ENCODE measurements at regions not wholly inside any gene's neighbourhood (a gene's known extent, or its start where the extent isn't known, plus 50 kb on each side); places are given as distances from the start of the nearest gene placed in this dataset.

GRCh38 chr9:89937051-89937450, 332.2 kb downstream of the GADD45G start:
- Histone ChIP-seq H3K4me3 (ENCODE audit: low read depth, low read length) (no peak overlapping the region), H3K9me3 (ENCODE audit: control insufficient read depth, insufficient read depth, low read length) (no peaks in the 10 kb centered on the region; the same call in 1 of the 2 replicates), H3K27ac (ENCODE audit: low read depth, low read length) (no peak overlapping the region), H3K27me3 (ENCODE audit: control insufficient read depth, insufficient read depth, low read length) (peaks cover 6% of the 10 kb centered on the region)
- TF ChIP-seq, protein P1, sequence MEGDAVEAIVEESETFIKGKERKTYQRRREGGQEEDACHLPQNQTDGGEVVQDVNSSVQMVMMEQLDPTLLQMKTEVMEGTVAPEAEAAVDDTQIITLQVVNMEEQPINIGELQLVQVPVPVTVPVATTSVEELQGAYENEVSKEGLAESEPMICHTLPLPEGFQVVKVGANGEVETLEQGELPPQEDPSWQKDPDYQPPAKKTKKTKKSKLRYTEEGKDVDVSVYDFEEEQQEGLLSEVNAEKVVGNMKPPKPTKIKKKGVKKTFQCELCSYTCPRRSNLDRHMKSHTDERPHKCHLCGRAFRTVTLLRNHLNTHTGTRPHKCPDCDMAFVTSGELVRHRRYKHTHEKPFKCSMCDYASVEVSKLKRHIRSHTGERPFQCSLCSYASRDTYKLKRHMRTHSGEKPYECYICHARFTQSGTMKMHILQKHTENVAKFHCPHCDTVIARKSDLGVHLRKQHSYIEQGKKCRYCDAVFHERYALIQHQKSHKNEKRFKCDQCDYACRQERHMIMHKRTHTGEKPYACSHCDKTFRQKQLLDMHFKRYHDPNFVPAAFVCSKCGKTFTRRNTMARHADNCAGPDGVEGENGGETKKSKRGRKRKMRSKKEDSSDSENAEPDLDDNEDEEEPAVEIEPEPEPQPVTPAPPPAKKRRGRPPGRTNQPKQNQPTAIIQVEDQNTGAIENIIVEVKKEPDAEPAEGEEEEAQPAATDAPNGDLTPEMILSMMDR (IDR thresholded peaks at IDR 0.05; ENCODE audit: low read depth, low read length): no peak
- ChIA-PET POLR2A (no interaction called here), CTCF (no interaction called here)
- DNase-seq (ENCODE audit: low read depth, low spot score): no peak

DNA sequence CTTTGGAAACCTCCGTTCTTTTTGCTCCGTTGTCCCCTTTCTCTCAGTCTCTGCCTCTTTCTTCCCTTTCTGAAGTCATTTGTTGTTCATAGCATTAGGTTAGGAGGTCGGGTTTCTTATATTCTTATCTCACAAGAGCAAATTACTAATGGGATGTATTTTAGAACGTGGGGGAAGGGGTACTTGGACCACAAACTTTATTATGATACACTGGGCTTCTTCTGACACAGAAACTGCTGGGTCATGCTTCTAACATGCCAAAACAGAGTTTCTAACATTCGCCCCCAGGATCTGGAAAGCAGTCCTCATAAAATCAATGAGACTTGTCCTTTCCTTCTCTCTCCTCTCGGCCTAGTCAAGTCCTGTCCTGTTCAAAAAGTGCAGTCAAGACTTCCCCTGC, 334.4 kb downstream of the GADD45G start:
- POLR2A ChIA-PET: no interaction called here
- TF ChIP-seq, protein P1 (IDR thresholded peaks at IDR 0.05; ENCODE audit: low read depth, low read length): no peak
- Histone ChIP-seq H3K27ac (ENCODE audit: low read depth, low read length) (no peak overlapping the region), H3K4me3 (ENCODE audit: low read depth, low read length) (no peak overlapping the region), H3K9me3 (ENCODE audit: control insufficient read depth, insufficient read depth, low read length) (no peaks in the 10 kb centered on the region; the same call in 1 of the 2 replicates), H3K27me3 (ENCODE audit: control insufficient read depth, insufficient read depth, low read length) (peaks cover 9% of the 10 kb centered on the region)
- CTCF ChIA-PET: no interaction called here
- DNase-seq (ENCODE audit: low read depth, low spot score): no peak

- H3K4me3 ChIP-seq (ENCODE audit: low read depth, low read length): no peak overlapping the region
- ChIA-PET POLR2A (no interaction called here), CTCF (no interaction called here)
- H3K9me3 ChIP-seq (ENCODE audit: control insufficient read depth, insufficient read depth, low read length): no peaks in the 10 kb centered on the region; the same call in 1 of the 2 replicates
- H3K27me3 ChIP-seq (ENCODE audit: control insufficient read depth, insufficient read depth, low read length): peaks cover 12% of the 10 kb centered on the region
- TF ChIP-seq, protein P1 (IDR thresholded peaks at IDR 0.05; ENCODE audit: low read depth, low read length): no peak
- H3K27ac ChIP-seq (ENCODE audit: low read depth, low read length): no peak overlapping the region
- no peak for DNase-seq (ENCODE audit: low read depth, low spot score)
These were observed 334.9 kb downstream of the GADD45G start for GRCh38 chr9:89939626-89940292.

DNA sequence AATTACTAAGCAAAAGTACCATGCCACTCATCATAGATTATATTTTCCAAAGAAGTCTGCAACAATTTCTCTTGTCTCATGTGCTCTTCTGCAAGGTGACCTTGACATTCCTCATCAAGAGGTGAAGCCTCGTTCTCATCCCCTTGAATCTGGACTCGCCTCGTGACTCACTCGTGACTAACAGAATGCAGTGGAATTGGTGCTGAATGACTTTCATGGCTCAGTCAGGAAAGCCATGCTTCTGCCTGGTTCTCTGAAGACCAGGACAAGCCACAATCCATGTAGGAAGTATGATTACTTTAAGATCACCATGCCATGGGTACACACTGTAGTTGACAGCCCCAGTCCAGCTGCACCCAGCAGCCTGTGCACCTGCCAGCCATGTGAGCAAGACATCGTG, 335.8 kb downstream of the GADD45G start:
- Histone ChIP-seq H3K27ac (ENCODE audit: low read depth, low read length) (no peak overlapping the region), H3K9me3 (ENCODE audit: control insufficient read depth, insufficient read depth, low read length) (no peaks in the 10 kb centered on the region; the same call in 1 of the 2 replicates), H3K4me3 (ENCODE audit: low read depth, low read length) (no peak overlapping the region), H3K27me3 (ENCODE audit: control insufficient read depth, insufficient read depth, low read length) (peaks cover 12% of the 10 kb centered on the region)
- ChIA-PET CTCF (no interaction called here), POLR2A (no interaction called here)
- DNase-seq (ENCODE audit: low read depth, low spot score): no peak
- TF ChIP-seq, protein P1 (IDR thresholded peaks at IDR 0.05; ENCODE audit: low read depth, low read length): no peak

- TF ChIP-seq, protein P1 (IDR thresholded peaks at IDR 0.05; ENCODE audit: low read depth, low read length): no peak
- H3K9me3 ChIP-seq (ENCODE audit: control insufficient read depth, insufficient read depth, low read length): no peaks in the 10 kb centered on the region; the same call in 1 of the 2 replicates
- H3K27ac ChIP-seq (ENCODE audit: low read depth, low read length): peak overlapping the region; percentile 22
- CTCF ChIA-PET: no interaction called here
- peak; percentile 84 for DNase-seq (ENCODE audit: low read depth, low spot score)
- no peak overlapping the region for H3K4me3 ChIP-seq (ENCODE audit: low read depth, low read length)
- peaks cover 8% of the 10 kb centered on the region for H3K27me3 ChIP-seq (ENCODE audit: control insufficient read depth, insufficient read depth, low read length)
- POLR2A ChIA-PET: no interaction called here
These were observed 337.1 kb downstream of the GADD45G start for GRCh38 chr9:89941875-89942274.

Measured in AG04450 (cell line).